Spleen (tissue), 7 donors: ENCODE measurements at regions not wholly inside any gene's neighbourhood (a gene's known extent, or its start where the extent isn't known, plus 50 kb on each side); places are given as distances from the start of the nearest gene placed in this dataset.

Source experiments
- CTCF ChIP-seq, 11 experiments: fragments of 200-600 bp in 7 of 11; fragments of 450-650 bp in 4 of 11; sonication (generic) in 4 of 11; IDR thresholded peaks in 8 of 11; conservative IDR thresholded peaks in 3 of 11; 1 replicate in 7 of 11; 2 replicates in 4 of 11; pipeline versions ENCODE4 v1.4.0 to v1.8.0; 2016 to 2021; ENCODE audit warnings: antibody characterized with exemption in 11 of 11, inconsistent platforms in 4 of 11, mild to moderate bottlenecking in 1 of 11
- POLR2A ChIP-seq, 3 donors: fragments of 450-650 bp; IDR thresholded peaks; one replicate each; pipeline ENCODE4 v1.5.1; 2017; ENCODE audit warnings: antibody characterized with exemption in 3 of 3, mild to moderate bottlenecking in 1 of 3
- donor health status: DM: no; HTN: no; CAD: no; lungs with moderate emphysema.
- donor health status: DM: no; HTN: no; CAD: no.
- donor health status: DM: no; HTN: no; CAD: no.

GRCh38 chr6:137795501-137795900, 71.6 kb upstream of the TNFAIP3 start:
- TF ChIP-seq CTCF (IDR thresholded peaks at IDR 0.05 in 8 of 11, conservative IDR thresholded peaks at IDR 0.05 in 3 of 11) (no peak), POLR2A (IDR thresholded peaks at IDR 0.05) (no peak)
